ENCODE measurements at regions not wholly inside any gene's neighbourhood (a gene's known extent, or its start where the extent isn't known, plus 50 kb on each side); places are given as distances from the start of the nearest gene placed in this dataset.
"Not testable (repeated sequence)": the region's sequence is repeated elsewhere in the genome, so short reads cannot be mapped to it uniquely, and the experiment has no call there.

DNA sequence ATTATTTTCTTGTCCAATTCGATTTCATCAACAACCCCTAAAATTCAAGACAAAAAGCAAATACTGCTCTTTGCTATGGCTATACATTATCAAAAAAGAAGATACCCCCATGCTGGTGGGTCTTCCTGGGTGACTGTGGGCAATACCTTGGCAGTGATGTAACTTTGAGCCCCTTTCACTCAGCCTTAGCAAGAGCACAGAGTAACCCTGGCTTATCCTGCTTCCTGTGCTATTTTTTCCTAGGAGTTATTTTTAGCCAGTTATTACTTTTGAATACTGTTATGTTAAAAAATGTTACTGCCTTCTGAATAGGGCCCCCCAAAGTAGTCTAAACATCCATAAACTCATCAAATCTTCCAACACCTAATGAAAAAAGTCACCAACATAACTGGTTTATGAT, 145.6 kb upstream of the TSLP start:
- no peak for DNase-seq

DNA sequence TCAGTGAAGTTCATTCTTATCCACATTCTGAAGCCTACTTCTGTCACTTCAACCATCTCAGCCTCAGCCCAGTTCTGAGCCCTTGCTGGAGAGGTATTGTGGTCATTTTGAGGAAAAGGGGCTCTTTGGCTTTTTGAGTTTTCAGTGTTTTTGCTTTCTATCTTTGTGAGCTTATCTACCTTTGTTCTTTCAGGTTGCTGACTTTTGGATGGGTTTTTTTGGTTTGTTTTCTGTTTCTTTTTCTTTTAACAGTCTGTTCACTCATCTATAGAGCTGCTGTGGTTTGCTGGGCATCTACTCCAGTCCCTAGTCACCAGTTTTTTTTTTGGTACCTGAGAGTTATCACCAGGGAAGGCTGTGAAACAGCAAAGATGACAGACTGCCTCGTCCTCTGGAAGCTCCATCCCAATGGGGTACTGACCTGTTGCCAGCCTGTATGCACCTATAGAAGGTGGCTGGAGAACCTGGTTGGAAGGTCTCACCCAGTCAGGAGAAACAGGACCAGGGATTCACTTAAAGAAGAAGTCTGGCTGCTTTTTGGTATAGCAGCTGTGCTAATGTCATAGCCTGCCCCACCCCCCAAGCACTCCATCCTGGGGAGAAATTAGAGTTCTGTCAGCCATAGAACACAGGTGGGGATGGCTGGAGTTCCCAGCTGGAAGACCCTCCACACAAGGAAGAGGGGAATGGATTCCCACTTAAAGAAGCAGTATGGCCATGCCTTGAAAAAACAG, 138.6 kb upstream of the TSLP start:
- no peak for DNase-seq

DNA sequence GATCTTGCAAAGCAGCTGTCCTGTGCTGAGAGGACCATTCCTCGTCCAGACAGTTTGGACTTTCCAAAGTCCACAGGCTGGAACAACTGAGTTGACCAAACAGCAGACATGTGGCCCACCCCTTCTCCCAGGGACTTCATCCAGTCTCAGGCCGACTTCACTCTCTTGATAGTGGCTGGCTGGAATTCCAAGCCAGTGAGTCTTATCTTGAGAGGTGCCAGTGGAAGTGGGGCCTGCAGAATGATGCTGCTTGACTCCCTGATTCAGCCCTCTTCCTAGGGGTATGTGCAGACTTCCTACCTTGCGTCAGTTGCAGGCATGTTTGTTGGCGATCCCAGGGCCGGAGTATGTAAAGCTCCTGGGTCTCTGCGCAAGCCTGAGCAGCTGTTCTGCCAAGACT, 131.4 kb upstream of the TSLP start:
- DNase-seq: no peak

DNA sequence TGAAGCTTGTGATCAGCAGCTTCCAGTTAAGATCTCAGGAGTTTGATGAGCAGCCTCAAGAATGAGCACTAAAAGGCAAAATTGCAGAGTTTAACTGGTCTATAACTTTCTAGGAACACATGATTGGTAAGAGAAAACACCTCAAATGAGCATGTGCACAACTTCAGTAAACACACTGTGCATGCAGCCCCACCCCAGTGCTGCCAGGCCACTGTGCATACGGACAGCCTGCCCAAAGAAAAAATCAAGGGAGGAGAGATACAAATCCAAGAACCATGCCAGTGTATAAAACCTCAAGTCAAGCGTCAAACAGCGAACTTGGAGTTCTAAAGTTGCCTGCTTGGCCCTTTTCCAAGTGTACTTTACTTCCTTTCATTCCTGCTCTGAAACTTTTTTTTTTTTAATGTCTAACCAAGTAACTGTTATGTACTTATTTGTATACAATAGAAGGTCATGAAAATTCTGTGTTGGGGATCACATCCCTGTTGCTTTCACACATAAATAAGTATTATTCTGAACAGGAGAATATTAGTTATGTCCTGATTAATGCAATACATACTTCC, 125.6 kb upstream of the TSLP start:
- no peak for DNase-seq

DNA sequence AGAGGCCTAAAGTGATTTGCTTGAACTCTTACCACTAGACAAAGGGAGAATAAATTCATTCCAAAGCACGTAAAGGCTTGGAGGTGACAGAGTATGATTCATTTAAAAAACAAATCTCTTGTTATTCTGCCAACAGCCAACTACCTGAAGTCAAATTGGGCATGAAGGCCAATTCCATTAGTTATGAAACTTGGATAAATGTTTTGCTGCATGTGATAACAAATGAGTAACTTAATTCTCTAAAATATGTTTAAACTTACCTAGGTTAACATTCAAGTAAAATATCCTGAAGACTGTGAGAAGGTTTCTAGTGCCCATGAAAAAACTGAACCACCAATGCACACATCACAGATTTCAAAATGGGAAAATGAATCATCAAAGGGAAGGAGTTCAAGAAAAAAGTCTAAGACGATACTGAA, 120.1 kb upstream of the TSLP start:
- no peak for DNase-seq

DNA sequence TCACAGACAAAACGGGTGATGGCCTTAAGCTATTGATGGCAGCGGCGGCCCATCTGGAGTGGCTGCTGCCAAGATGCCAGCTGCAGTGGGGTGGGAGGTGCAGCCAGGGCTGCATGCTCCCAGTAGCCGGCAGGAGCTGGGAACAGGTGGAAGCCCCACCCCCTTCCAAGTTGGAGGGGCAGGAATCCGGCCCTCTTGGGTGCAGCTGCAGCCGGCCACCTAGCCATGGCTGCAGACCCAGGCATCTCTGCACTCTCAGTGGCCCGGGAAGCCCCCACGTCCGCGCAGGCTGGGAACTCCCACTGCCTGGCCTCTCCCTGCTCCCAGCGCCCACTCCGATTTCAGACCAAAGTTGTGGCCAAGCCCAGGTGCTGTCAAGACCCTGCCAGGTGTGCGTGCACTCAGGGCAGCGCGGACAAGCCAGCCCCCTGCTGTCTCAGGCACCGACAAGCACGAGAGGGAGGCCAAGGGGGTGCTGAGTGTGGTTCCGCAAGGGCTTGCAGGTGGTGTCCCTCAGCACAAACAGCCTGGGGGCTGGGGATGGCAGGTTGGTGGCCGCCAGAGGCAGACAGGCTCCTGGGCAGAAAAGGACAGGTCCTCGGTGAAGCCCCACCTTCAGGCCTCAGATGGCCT, 115.1 kb upstream of the TSLP start:
- DNase-seq: no peak

DNA sequence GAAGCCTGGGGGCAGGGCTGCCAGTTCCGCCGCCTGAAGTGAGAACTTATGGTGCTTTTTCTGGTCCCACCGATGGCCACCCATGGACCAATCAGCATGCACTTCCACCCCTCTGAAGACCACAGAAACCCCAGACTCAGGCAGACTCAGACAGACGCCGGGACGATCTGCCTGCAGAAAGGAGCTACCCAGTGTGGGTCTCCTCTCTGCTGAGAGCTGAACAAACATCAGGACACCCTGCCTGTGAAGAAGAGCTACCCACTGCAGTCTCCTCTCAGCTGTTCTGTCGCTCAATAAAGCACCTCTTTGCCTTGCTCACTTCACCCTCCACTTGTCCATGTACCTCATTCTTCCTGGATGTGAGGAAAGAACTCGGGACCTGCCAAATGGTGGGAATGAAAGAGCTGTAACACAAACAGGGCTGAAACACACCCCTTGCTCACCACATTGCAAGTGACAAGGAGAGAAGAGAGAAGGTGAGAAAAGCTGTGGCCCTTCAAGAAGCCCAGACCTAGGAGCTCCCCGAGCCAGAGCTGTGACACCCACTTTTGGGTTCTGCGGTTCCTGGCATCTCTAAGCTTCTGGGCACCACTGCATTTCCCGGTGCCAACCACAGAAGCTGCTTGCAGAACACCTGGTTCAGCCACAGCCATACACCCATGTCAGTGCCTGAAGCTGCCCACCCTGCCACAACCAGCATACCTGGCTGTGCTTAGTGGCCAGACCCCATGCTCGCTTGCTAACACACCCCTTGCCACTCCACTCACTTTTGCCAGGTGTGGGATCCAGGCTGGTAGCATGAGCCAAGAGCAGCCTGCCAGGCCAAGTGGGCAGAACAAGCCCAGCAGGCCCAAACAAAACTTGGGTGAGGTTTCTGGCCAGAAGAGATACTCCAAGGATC, 114.3 kb upstream of the TSLP start:
- no peak for DNase-seq

DNA sequence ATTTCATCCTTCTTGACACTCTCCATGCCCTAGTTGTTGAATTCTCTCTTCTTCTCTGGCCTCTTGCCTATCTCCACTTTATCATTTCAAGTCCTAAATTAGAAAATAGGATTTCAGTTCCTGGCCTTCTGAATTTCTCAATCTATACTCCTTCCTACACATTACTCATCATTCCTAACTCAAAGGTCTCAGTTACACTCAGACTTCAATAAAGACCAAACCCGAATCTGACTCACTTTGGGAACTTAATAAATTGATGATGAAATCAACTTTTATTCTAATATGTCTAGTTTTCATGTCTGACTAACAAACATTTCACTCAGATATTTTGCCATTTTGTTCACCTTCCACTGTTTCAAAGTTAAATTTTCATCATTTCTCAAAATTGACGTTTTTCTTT, 113.6 kb upstream of the TSLP start:
- no peak for DNase-seq

DNA sequence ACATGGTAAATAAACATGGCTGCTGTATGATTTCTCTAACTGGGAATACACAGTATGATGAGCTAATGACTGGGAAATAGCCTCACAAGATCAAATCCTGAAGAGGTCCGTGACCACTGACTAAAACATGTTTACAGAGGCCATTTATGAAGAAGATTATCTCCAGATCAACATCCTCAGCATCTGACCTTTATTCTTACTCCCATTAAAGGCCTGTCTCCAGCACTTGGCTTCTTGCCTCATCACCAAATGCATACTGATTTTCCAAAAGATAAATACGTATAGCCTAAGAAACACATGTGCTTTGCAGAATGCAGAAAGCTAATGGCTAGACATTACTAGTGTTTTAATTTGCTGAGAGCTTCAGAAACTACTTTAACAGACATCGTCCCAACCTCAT, 108.0 kb upstream of the TSLP start:
- no peak for DNase-seq

DNA sequence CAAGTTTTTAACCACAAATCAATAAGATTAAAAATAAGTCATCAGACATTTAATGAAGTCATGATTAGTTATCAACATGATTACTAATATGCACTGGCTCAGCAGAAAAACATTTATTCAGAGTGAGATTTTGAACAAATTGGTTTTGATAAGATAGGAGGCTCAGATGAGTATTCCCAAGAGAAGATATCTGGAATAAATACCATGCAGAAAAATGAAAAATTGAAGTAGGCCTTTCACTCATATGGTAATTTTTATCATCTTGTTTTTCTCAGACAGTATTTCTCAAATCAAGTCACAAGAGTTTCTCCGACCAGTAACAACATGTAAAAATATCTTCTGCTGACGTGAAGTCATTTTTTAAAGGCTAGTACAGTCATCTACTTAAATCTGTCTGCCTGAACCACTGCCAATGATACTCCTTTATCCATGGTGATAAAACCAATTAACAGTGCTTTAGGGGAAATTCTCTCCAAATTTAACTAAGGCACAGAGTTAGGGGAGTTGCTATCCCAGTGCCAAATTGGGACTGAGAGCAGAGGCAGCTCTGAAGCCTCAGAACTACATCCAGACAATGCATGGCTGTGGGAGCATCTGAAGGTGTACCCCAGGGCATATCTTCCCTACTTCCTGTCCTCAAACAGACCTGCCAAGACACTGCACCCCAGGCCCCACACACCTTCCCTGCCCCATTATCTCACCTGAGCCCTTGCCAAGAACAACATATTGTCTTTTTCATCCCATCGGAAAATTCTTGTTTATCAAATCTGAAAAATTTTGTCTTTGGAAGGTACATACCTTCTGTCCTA, 105.5 kb upstream of the TSLP start:
- DNase-seq: no peak

DNA sequence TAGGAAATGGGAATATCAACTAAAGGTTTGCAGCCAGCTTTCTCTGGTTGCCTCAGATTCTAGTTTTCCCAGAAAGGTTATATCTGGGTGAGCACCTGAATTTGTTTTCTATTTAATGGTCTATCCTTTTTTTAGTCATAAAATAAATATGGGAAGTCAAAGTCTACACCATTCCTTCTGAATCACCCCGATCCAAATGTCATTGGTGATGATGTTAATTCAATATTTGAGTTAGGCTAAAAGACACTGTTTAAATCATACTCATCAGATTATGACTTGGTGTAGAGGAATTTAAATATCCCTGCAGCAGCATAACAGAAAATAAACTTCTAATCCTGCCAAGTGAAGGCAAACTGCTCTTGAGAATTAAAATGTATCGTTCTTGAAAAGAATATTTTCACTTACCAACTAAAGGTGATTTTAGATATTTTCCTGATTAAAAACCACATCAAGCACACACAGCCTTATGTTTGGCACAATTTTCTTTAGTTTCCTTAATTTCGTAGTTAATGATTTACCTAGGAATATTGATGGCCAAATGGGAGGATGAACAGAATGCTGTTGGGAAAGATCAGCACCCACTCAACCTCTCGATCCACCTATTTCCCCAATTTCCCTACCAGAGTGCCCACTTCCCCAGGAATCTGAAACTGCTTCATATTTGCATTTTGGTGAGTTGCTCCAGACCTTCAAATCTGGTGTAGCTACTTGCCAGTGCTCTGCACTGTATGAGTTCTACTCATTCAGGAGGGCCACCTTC, 103.1 kb upstream of the TSLP start:
- no peak for DNase-seq

DNA sequence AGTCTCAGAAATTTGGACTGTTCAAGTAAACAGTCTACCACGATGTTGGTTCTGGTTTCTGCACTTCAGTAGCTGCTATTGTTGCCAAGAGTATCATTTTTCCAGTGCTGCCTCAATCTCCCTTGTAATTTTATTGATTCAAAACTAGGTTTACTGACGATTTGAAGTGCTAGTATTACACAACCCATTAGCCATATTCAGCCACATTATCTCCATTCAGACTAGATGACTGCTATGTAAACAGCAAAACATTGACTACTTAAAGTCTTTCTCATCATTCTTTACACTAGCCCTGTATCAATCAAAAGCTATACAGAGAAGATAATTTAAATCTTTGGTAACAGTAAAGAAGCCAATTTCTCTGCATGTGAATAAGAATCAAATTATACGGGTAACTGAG, 102.0 kb upstream of the TSLP start:
- no peak for DNase-seq

DNA sequence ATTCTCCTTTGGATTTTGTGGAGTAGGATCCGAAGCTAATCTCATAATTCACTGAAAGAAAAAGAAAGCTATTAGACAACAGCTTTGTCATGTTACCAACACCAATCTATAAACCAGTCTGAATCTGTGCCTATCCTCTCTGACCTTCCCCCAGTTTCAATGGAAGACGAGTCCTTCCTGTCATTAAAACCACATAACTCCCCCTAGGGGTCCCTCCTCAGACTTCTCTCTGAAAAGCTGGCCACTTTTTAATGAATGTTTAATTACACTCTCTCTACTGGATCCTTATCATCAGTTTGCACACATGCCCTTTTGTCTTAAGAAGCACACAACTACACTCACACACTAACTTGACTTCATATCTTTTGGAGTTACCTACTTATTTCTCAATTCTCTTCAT, 98.0 kb upstream of the TSLP start:
- no peak for DNase-seq

DNA sequence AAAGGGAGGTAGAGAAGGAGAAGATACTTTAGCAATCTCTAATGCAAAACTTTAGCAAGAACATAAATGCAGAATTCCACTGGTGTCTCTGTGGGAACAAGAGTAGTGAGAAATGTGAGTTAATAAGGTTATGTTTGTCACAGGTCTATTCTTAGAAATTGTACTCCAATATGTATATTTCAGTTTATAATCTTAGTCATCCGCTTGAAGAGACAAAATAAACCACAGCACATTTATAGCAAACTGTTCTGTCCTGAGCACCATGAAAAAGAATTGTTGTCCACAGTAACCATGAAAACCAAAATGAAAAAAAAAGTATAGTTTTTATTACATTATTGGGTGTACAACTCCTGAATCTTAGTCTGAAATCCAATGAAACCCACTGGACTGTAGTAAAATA, 93.6 kb upstream of the TSLP start:
- DNase-seq: no peak

DNA sequence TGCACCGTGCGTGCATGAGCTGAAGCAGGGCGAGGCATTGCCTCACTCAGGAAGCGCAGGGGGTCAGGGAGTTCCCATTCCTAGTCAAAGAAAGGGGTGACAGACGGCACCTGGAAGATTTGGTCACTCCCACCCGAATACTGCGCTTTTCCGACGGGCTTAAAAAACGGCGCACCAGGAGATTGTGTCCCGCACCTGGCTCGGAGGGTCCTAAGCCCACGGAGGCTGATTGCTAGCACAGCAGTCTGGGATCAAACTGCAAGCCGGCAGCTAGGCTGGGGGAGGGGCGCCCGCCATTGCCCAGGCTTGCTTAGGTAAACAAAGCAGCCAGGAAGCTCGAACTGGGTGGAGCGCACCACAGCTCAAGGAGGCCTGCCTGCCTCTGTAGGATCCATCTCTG, 85.6 kb upstream of the TSLP start:
- DNase-seq: not testable (repeated sequence)

DNA sequence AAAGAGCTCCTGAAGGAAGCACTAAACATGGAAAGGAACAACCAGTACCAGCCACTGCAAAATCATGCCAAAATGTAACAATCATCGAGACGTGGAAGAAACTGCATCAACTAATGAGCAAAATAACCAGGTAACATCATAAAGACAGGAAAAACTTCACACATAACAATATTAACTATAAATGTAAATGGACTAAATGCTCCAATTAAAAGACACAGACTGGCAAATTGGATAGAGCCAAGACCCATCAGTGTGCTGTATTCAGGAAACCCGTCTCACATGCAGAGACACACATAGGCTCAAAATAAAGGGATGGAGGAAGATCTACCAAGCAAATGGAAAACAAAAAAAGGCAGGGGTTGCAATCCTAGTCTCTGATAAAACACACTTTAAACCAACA, 83.9 kb upstream of the TSLP start:
- not testable (repeated sequence) for DNase-seq

DNA sequence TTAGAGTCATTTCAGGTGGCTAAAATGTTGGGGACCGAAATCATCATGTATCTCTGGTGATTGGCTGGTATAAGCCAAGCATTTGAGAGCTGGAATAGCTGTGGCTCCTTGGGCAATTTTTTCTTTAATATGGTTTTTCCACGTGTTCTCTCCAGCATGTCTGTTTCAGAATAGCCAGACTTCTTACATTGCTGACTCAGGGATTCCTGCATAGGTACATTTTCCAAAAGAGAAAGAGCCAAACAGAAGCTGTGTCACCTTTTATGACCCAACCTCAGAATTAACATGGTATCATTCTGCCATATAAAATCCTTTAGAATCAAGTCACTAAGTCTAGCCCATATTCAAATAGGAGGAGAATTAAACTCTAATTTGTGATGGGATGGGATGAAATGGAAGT, 74.8 kb upstream of the TSLP start:
- DNase-seq: no peak

DNA sequence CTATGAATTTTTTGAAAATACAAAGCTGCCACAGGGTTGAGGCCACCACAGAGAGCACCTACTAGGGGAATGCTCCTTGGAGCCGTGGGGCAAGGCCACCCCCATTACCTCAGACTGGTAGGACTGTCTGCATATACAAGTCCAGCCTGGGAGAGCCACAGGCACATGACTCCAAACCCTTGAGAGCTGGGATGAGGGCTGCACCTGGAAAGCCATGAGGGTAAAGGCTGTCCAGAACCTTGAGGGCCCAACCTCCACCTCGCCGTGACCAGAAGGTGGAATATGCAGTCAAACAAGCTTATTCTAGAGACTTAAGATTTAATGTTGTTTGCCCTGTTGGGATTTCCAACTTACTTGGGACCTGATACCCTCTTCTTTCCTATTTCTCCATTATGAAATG, 69.5 kb upstream of the TSLP start:
- no peak for DNase-seq

DNA sequence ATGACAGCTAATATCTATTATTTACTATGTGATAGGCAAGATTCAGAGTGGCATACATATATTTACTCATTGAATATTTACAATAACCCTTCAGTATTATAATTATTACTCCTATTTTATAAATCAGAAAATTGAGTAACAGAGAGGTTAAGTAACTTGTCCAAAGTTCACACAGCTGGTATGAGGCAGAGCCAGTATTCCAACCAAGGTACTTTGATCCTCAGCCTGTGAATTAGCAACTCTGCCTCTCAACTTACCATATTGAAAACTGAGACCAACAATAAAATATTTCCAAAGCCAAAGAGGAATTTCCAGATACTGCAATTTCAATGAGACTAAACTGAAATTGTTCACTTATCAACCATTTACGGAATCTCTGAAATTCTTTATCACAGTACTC, 67.9 kb upstream of the TSLP start:
- no peak for DNase-seq

DNA sequence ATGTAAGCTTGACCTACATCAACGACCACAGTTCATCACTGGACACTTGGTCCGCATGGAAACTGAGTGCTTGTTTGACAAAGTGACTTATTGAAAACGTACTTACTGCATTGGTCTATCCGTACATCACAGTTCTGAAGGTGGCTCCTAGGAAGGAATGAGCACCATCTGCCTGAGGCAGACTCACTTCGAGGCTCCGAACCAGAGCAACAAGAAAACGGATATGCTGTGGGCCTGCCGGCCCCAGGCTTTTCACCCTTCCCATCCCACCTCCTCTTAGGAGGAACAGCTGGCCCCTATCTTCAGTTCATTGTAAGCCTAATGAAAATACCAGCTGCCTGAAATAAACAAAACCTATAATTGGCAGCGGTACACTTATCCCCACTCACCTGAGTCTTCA, 67.2 kb upstream of the TSLP start:
- DNase-seq: peak; percentile 48

DNA sequence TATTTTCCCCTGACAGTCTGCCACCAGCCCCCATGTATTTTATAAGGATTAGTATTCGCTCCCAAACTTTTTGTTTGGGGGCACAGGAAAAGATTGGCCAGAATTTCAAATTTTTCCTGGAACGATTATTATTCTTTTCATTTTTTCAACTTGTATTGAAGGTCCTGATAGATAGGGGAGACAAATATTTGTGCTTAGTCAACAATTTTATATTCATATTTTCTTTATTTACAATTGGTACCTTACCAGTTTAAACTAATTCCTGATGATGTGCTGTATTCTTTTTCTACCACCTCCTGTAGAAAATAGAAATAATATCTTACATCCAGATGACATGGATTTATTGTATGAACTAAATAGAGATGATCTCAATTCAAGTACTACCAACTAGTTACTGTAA, 60.7 kb upstream of the TSLP start:
- DNase-seq: no peak

DNA sequence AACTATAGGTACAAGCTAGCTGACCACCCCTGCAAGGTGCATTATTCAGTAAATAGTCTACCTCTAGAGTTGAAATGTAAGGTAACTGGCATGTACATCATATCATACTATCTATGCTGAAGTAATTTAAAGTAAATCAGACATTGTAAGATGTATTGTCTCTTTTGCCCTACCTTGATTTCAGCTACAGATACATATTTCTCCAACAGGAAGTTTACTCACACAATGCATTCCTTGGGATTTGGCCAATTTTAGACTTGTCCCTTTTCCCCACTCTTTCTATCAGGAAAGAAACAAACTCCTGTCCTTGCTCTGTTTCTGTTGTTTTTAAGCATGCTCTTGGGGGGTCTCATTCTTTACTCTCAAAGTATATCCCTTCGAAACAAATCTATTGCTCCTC, 58.5 kb upstream of the TSLP start:
- DNase-seq: no peak
